AG10803 (cell line): ENCODE measurements at regions not wholly inside any gene's neighbourhood (a gene's known extent, or its start where the extent isn't known, plus 50 kb on each side); places are given as distances from the start of the nearest gene placed in this dataset.
A peak's percentile ranks its signal among the peaks of the same experiment; 100 is the strongest.

Experiments used
- DNase-seq: peaks from one replicate; pipeline ENCODE4 v3.0.0; 2010; ENCODE audit warnings: low read depth
- H3K4me3 ChIP-seq: 2 replicates; pipeline ENCODE4 v1.5.1; 2011; ENCODE audit warnings: mild to moderate bottlenecking, low read length, control low read depth
- TF ChIP-seq, protein P1 (sequence below): conservative IDR thresholded peaks from 2 replicates; pipeline ENCODE4 v1.5.1; 2011; ENCODE audit warnings: mild to moderate bottlenecking, low read length, control low read depth, inconsistent platforms

DNA sequence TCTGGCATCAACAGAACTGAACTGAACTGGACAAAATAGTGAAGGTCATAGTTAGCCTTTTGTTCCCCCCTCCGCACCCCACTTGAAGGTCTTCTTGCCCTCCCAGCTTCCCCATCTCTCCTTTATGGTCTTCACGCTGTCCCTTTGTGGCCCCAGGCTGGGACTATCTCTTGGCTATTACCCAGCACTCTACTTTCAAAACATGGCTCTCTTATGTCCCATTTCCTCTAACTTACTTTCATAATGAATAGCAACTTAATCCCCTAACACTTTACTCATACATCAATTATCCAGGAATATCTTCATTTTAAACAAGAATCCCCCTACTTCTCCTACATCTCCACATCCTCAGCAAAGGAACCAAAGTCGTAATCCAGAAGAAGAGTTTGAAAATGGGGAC lies 135.3 kb upstream of the ITGB1 start:
- no peak for DNase-seq
- H3K4me3 ChIP-seq: no peak overlapping the region

DNA sequence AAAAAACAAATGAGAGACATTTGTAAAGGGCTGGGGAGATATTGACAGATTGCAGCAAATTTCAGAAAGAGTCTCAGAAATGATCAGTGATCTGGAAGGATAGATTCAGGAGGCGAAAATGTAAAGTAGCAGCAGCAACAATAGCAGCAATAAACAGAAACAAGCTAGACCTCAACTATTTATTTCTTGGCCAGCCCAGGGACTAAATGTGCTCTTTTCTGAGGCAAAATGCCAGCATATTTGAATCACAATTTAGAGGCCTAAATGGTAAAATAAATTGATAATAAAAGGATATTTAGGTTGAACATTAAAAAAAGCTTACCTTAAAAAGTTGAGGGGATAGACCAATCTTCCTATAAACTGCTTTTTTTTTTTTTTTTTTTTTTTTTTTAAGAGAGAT lies 134.6 kb upstream of the ITGB1 start:
- no peak overlapping the region for H3K4me3 ChIP-seq
- TF ChIP-seq, protein P1, sequence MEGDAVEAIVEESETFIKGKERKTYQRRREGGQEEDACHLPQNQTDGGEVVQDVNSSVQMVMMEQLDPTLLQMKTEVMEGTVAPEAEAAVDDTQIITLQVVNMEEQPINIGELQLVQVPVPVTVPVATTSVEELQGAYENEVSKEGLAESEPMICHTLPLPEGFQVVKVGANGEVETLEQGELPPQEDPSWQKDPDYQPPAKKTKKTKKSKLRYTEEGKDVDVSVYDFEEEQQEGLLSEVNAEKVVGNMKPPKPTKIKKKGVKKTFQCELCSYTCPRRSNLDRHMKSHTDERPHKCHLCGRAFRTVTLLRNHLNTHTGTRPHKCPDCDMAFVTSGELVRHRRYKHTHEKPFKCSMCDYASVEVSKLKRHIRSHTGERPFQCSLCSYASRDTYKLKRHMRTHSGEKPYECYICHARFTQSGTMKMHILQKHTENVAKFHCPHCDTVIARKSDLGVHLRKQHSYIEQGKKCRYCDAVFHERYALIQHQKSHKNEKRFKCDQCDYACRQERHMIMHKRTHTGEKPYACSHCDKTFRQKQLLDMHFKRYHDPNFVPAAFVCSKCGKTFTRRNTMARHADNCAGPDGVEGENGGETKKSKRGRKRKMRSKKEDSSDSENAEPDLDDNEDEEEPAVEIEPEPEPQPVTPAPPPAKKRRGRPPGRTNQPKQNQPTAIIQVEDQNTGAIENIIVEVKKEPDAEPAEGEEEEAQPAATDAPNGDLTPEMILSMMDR: no peak
- DNase-seq: peak; percentile 43

More for the DNA sequence above, 135.3 kb upstream of the ITGB1 start:
- TF ChIP-seq, protein P1: no peak

DNA sequence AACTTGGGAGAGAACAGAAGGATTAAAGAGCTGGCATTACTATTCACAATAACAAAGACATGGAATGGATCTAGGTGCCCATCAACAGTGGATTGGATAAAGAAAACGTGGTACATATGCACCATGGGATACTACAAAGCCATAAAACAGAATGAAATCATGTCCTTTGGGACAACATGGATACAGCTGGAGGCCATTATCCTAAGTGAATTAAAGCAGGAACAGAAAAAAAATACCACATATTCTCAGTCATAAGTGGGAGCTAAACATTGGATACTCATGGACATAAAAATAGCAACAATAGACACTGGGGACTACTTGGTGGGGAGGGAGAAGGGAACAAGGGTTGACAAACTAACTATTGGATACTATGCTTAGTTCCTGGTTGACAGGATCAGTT lies 133.2 kb upstream of the ITGB1 start:
- no peak overlapping the region for H3K4me3 ChIP-seq
- DNase-seq: peak; percentile 22
- TF ChIP-seq, protein P1: no peak

DNA sequence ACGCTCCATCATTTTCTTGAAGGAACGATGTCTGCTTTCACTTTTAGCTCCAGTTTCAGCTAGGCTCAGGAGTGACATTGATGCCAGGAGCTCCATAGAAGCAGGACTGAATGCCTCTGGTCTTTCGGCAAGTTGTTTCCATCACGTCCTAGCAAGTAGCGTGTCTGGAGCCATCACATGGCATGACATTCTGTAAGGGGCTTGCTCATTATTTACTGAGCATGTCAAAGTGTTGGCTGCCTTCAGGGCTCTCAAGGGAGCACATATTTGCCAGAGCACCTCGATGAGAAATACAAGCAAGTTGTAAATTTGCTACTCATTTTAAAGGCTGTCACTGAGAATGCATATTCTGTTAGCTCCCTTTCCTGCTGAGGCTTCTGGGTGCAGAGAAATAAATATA lies 131.0 kb upstream of the ITGB1 start:
- DNase-seq: no peak
- H3K4me3 ChIP-seq: no peak overlapping the region
- TF ChIP-seq, protein P1: no peak

DNA sequence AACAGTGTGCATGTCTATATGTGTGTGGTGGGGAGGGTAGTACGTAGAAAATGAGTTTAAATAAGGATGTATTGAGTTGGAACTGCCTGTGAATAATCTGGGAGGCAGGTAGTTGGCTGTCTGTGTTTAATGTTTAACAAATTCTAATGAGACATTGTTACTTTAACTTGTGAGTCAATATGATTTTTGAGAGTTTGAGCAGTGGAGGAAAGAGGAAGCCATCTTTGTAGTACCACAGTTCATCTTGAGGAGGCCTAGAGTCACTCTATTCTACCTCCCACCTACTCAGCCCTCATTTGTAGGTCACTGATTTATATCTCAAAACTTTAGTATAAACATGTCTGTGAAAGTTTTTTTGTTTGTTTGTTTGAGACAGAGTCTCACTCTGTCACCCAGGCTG lies 129.9 kb upstream of the ITGB1 start:
- TF ChIP-seq, protein P1: no peak
- H3K4me3 ChIP-seq: no peak overlapping the region
- no peak for DNase-seq

DNA sequence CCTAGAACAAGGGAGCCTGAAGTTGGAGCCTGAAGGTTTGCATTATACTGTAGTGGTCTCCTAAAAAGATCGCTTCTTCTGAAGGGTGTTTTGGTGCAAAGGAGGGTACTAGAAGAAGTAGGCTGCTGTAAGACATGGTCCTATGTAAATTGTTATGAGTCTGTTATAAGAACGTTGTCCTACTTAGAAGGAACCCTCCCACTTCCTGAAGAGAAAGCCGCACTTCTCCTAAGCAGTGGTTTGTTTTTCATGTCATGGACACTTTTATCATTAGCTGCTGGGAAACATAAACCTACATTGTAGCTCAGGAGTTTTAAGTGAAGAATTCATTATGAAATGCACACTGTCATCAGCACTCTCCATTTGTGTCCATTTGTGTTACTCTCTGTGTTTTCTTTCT lies 129.1 kb upstream of the ITGB1 start:
- TF ChIP-seq, protein P1: no peak
- no peak overlapping the region for H3K4me3 ChIP-seq
- no peak for DNase-seq

DNA sequence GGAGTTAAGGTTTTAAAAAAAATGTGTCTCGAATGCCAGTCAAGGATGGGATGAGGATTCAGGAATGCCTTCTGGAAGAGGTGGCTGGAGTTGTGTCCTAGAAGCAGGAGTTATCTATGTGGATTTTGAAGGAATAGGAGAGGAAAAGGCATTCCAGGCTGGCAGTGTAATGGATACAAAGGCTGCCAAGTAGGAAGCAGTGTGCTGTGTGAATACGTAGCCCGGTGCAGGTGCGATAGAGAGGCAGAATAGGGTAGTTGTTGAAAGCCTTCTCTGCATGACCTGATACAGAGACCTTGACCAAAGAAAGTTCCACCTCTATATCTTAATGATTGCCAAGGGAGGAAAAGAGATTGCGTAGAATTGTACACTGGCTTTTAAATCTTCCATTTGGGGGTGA lies 128.1 kb upstream of the ITGB1 start:
- DNase-seq: no peak
- no peak overlapping the region for H3K4me3 ChIP-seq

More for the DNA sequence above, 128.1 kb upstream of the ITGB1 start:
- TF ChIP-seq, protein P1: no peak
